Fibroblast of gingiva (primary cell): ENCODE measurements at regions not wholly inside any gene's neighbourhood (a gene's known extent, or its start where the extent isn't known, plus 50 kb on each side); places are given as distances from the start of the nearest gene placed in this dataset.

Experiments
- DNase-seq: peaks from one replicate; pipeline ENCODE4 v3.0.0-alpha.2; 2011; ENCODE audit warnings: low read depth

- peak; percentile 65 for DNase-seq
Observed at GRCh38 chrX:78476701-78477100, 149.3 kb upstream of the CYSLTR1 start.

DNA sequence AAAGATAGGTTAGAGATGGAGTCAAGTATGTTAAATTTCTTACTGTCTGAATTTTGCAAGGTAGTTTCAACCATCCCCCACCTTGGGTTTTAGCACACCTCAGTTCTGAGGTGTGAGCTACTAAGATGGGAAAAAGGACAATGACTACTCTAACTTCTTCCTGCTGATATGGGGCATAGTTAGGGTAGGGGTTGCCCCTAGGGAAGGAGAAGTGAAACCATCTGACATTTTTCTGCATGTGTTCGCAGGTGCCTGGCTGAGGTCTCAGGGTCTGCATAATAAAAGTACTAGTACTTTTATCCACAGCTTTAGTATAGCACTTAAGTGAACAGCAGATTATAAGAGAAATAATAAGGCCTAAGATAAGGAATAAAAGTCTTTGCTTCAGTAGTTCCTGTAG is 129.5 kb upstream of the CYSLTR1 start:
- no peak for DNase-seq

GRCh38 chrX:78455901-78456300 is 128.5 kb upstream of the CYSLTR1 start:
- DNase-seq = peak; percentile 23

DNA sequence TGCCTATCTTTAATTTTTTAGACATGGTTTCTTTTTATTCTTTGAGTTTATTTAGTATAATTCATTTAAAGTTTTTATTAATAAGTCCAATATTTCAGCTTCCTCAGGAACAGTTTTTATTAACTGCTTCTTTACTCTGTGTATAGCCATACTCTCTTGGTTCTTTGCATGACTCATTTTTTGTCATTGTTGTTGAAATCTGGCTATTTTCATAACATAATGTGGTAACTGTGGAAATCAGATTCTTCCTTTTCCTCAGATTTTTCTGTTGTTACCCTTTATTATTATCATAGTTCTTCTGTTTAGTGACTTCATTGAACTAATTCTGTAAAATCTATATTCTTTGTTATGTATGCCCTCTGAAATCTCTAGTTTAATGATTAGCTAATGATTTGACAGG is 124.9 kb upstream of the CYSLTR1 start:
- peak; percentile 8 for DNase-seq

GRCh38 chrX:78437621-78438020 is 110.2 kb upstream of the CYSLTR1 start:
- no peak for DNase-seq

DNA sequence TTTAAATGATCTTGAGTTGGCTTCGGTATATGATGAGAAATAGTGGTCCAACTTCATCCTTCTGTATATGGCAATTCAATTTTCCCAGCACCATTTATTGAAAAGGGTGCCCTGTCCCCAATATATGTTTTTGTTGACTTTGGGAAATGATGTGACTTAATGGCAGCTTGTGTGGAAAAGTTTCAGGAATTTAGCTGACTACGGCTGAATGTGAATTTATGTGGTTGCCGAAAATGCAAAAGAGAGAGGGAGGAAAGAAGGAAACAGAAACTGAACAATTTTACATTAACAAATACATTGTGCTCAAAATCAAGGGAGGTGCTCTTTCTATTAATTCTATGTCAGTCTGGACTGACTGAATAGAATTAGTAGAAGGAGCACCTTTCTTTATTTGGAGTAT is 101.8 kb upstream of the CYSLTR1 start:
- no peak for DNase-seq

DNA sequence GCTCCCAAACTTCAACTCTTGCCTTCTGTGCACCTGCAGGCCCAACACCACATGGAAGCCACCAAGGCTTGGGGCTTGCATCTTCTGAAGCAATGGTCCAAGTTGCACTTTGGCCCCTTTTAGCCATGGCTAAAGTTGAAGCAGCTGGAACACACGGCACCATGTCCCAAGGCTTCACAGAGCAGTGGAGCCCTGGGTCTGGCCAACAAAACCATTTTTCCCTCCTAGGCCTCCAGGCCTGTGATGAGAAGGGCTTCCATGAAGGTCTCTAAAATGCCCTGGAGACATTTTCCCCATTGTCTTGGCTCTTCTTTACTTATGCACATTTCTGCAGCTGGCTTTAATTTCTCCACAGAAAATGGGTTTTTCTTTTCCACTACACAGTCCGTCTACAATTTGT is 61.3 kb upstream of the CYSLTR1 start:
- no peak for DNase-seq

- no peak for DNase-seq
Observed at GRCh38 chrX:78387364-78387763, 60.0 kb upstream of the CYSLTR1 start.

DNA sequence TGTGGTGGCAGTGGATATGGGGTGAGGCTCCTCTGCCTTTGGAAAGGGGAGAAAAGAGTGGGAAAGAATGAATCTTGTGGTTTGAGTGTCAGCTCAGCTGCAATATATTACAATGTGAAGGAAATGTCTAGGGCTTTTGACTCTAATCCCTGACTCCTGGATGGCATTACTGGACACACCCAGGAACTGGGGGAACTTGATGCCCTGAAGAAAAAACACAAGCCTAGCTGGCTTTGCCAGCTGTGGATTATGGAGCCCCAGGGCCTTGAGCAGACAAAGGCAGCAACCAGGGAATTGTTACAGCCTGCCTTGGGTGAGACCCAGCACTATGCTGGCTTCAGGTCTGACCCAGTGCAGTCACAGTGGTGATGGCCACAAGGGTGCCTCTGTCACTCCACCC is 57.1 kb upstream of the CYSLTR1 start:
- peak; percentile 1 for DNase-seq

DNA sequence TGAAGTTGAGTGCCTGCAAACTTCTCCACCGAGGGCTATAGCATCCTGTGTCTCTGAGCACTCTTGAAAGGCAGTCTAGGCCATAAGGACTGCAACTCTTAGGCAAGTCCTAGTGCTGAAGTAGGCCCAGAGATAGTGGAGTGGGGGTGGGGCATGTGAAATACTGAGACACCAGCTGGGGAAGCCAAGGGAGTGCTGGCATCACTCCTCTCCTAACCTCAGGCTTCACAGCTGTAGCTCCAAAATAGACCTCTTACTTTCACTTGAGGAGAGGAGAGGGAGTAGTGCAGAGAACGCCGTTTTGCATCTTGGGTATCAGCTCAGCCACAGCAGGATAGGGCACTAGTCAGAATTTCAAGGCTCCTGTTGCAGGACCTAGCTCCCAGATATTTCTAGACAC is 56.2 kb upstream of the CYSLTR1 start:
- no peak for DNase-seq

- peak; percentile 2 for DNase-seq
Observed at GRCh38 chrX:78378476-78379115, 51.2 kb upstream of the CYSLTR1 start.
